ENCODE measurements at regions not wholly inside any gene's neighbourhood (a gene's known extent, or its start where the extent isn't known, plus 50 kb on each side); places are given as distances from the start of the nearest gene placed in this dataset.

DNA sequence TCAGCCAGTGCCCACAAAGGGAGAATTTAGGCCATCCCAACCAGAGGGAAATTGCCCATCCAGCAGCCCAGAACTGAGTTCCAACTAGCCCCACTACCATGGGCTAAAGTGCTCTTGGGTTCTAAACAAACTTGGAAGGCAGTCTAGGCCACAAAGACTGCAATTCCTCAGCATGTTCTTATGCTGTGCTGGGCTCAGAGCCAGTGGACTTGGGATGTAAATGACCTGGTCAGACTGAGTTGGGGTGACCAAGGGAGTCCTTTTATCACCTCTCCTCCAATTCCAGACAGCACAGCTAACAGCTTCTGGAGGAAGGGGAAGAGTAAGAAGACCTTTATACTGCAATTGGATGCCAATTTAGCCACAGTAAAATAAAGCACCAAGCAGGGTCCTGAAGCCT is 607.2 kb upstream of the KCND2 start:
- no peaks in the 10 kb centered on the region for H3K27me3 ChIP-seq
- no peak for TF ChIP-seq POLR2AphosphoS5 (IDR thresholded peaks at IDR 0.05)
- TF ChIP-seq, protein P1, sequence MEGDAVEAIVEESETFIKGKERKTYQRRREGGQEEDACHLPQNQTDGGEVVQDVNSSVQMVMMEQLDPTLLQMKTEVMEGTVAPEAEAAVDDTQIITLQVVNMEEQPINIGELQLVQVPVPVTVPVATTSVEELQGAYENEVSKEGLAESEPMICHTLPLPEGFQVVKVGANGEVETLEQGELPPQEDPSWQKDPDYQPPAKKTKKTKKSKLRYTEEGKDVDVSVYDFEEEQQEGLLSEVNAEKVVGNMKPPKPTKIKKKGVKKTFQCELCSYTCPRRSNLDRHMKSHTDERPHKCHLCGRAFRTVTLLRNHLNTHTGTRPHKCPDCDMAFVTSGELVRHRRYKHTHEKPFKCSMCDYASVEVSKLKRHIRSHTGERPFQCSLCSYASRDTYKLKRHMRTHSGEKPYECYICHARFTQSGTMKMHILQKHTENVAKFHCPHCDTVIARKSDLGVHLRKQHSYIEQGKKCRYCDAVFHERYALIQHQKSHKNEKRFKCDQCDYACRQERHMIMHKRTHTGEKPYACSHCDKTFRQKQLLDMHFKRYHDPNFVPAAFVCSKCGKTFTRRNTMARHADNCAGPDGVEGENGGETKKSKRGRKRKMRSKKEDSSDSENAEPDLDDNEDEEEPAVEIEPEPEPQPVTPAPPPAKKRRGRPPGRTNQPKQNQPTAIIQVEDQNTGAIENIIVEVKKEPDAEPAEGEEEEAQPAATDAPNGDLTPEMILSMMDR (IDR thresholded peaks at IDR 0.05) = no peak
- no peak for TF ChIP-seq POLR2A (IDR thresholded peaks at IDR 0.05)
- H3K4me1 ChIP-seq = no peaks in the 10 kb centered on the region
- intact Hi-C loops (cut with DNase I; ENCODE audit: low total_unique reads) = loop anchor here (10.0 kb wide), 1 partner anchor 341 kb away; no protein-coding TSS in a partner anchor
- no peak overlapping the region for H3K27ac ChIP-seq
- H3K4me3 ChIP-seq = no peak overlapping the region
- no peaks in the 10 kb centered on the region for H3K36me3 ChIP-seq
- DNase-seq (ENCODE audit: low spot score in 2 of 2) = no peak
- H3K9me3 ChIP-seq = no peaks in the 10 kb centered on the region

DNA sequence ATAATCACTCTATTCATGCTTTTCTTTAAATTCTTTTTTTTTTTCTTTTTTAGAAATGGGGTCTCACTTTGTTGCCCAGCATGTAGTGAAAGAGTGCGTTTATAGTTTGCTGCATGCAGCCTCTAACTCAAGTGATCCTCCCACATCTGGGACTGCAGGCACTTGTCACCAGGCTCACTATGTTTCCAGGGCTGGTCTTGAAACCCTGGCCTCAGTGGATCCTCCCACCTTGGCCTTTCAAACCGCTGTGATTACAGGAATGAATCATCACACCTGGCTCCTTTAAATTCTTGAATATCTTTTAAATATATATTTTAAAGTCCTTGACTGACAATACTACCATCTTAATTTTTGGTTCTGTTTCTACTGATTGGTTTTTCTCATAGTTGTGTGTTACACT is 591.6 kb upstream of the KCND2 start:
- Histone ChIP-seq H3K4me1 (no peaks in the 10 kb centered on the region), H3K4me3 (no peak overlapping the region), H3K36me3 (no peaks in the 10 kb centered on the region), H3K27ac (no peak overlapping the region), H3K27me3 (no peaks in the 10 kb centered on the region), H3K9me3 (no peaks in the 10 kb centered on the region)
- no peak for DNase-seq (ENCODE audit: low spot score in 2 of 2)
- intact Hi-C loops (cut with DNase I; ENCODE audit: low total_unique reads) = no loop called here
- TF ChIP-seq POLR2AphosphoS5 (IDR thresholded peaks at IDR 0.05) (no peak), POLR2A (IDR thresholded peaks at IDR 0.05) (no peak)
- TF ChIP-seq, protein P1 (IDR thresholded peaks at IDR 0.05) = no peak

DNA sequence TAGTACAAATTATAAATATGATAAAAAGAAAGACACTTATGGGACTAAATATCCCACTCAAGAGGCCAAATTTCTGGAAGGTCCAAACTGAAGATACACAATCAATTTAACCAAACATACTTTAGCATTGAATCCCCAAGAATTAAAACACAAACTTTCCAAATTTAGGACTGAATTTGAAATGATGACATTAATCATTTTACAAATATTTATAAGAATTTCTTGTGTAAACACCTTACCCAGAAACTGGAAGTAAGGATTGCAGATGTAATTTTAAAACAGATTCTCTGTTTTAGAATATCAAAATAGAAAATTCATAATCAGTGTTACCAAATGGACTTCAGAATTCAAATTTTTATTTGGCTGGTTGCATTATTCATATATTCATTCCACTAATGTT is 588.2 kb upstream of the KCND2 start:
- H3K27ac ChIP-seq = no peak overlapping the region
- no peaks in the 10 kb centered on the region for H3K9me3 ChIP-seq
- TF ChIP-seq POLR2A (IDR thresholded peaks at IDR 0.05) (no peak), POLR2AphosphoS5 (IDR thresholded peaks at IDR 0.05) (no peak)
- TF ChIP-seq, protein P1 (IDR thresholded peaks at IDR 0.05) = no peak
- DNase-seq (ENCODE audit: low spot score in 2 of 2) = no peak
- H3K36me3 ChIP-seq = no peaks in the 10 kb centered on the region
- intact Hi-C loops (cut with DNase I; ENCODE audit: low total_unique reads) = no loop called here
- no peak overlapping the region for H3K4me3 ChIP-seq
- no peaks in the 10 kb centered on the region for H3K4me1 ChIP-seq
- no peaks in the 10 kb centered on the region for H3K27me3 ChIP-seq

DNA sequence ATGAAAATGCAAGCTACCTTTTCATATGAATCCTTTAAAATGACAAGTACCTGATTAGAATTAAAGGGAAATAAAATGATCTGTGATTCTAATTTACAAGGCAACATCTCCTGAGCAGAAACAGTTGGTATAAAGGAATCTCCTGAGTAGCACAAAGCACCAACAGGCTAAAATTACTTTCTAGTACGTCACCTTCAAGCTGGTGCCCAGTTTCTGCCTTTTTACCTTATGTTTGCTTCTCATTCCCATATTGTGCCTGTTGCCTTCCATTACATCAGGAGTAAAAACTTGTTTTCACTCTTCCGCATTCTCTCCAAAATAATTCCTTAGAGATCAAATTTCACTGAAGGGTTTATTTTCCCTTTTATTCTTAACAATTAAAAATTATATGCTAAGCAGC is 587.1 kb upstream of the KCND2 start:
- no peak overlapping the region for H3K4me3 ChIP-seq
- DNase-seq (ENCODE audit: low spot score in 2 of 2) = no peak
- intact Hi-C loops (cut with DNase I; ENCODE audit: low total_unique reads) = no loop called here
- H3K4me1 ChIP-seq = no peaks in the 10 kb centered on the region
- no peak for TF ChIP-seq POLR2AphosphoS5 (IDR thresholded peaks at IDR 0.05)
- TF ChIP-seq POLR2A (IDR thresholded peaks at IDR 0.05) = no peak
- TF ChIP-seq, protein P1 (IDR thresholded peaks at IDR 0.05) = no peak
- no peaks in the 10 kb centered on the region for H3K9me3 ChIP-seq
- no peaks in the 10 kb centered on the region for H3K27me3 ChIP-seq
- no peaks in the 10 kb centered on the region for H3K36me3 ChIP-seq
- H3K27ac ChIP-seq = no peak overlapping the region

DNA sequence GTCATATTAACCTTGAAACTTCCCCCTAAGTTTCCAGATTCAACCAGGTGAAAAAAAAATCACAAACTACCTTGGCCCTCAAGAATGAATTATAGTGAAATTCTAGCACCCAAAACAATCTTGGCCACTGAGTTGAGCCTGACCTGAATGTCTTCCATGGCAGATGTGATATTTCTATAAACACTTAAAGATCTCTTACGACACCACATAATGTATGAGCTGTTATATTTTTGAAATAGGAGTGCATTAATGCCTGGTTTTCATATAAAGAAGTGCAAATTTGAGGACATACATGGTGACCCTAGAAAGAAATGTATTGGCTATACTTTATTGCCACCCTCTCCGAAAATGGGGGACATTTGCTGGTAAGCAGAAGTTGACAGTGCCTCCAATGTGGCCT is 584.1 kb upstream of the KCND2 start:
- TF ChIP-seq POLR2AphosphoS5 (IDR thresholded peaks at IDR 0.05) = no peak
- TF ChIP-seq, protein P1 (IDR thresholded peaks at IDR 0.05) = no peak
- TF ChIP-seq POLR2A (IDR thresholded peaks at IDR 0.05) = no peak
- DNase-seq (ENCODE audit: low spot score in 2 of 2) = no peak
- intact Hi-C loops (cut with DNase I; ENCODE audit: low total_unique reads) = no loop called here

More for the DNA sequence above, 584.1 kb upstream of the KCND2 start:
- Histone ChIP-seq H3K9me3 (no peaks in the 10 kb centered on the region), H3K4me3 (no peak overlapping the region), H3K36me3 (no peaks in the 10 kb centered on the region), H3K27me3 (no peaks in the 10 kb centered on the region), H3K27ac (no peak overlapping the region), H3K4me1 (no peaks in the 10 kb centered on the region)

Data from breast epithelium (tissue), 4 donors.